Body of pancreas (tissue), 4 donors: ENCODE measurements at regions not wholly inside any gene's neighbourhood (a gene's known extent, or its start where the extent isn't known, plus 50 kb on each side); places are given as distances from the start of the nearest gene placed in this dataset.
"Not testable (repeated sequence)": the region's sequence is repeated elsewhere in the genome, so short reads cannot be mapped to it uniquely, and the experiment has no call there.

Experiments used
- ATAC-seq: fragments of 150-250 bp; one replicate; pipeline ENCODE4 v1.9.1; 2016
- DNase-seq, 4 donors: peaks; one replicate each; pipeline ENCODE4 v3.0.0-alpha.2; 2019
- H3K27ac ChIP-seq, 4 donors: fragments of 200-600 bp; sonication (generic); 1 replicate in 3 of 4; 2 replicates in 1 of 4; pipeline versions ENCODE4 v1.5.1 to v1.6.1; 2016 to 2019; ENCODE audit warnings: mild to moderate bottlenecking in 1 of 4, mixed read lengths in 1 of 4, moderate library complexity in 1 of 4
- H3K27me3 ChIP-seq, 2 donors: fragments of 200-600 bp; sonication (generic); one replicate each; pipeline ENCODE4 v1.6.0; 2016; ENCODE audit warnings: mild to moderate bottlenecking in 1 of 2
- H3K36me3 ChIP-seq, 2 donors: fragments of 200-600 bp; sonication (generic); replicated peaks in 1 of 2; 2 replicates each; pipeline ENCODE4 v1.5.1; 2016; ENCODE audit warnings: low read depth in 2 of 2; ENCODE audit not compliant: insufficient read depth in 1 of 2
- H3K4me1 ChIP-seq: fragments of 200-600 bp; sonication (generic); one replicate; pipeline ENCODE4 v1.6.0; 2016
- H3K4me3 ChIP-seq, 2 donors: fragments of 200-600 bp; sonication (generic); 1 replicate in 1 of 2; 2 replicates in 1 of 2; pipeline ENCODE4 v1.5.1; 2016 to 2019
- H3K9me3 ChIP-seq, 3 donors: fragments of 200-600 bp; sonication (generic); 1 replicate in 2 of 3; 2 replicates in 1 of 3; pipeline ENCODE4 v1.5.1; 2016
- CTCF ChIP-seq, 7 experiments: fragments of 450-650 bp in 4 of 7; fragments of 200-600 bp in 3 of 7; sonication (generic) in 3 of 7; IDR thresholded peaks; one replicate each; pipeline ENCODE4 v1.5.1; 2016 to 2019; ENCODE audit warnings: antibody characterized with exemption in 7 of 7
- POLR2A ChIP-seq, 3 donors: fragments of 450-650 bp; IDR thresholded peaks; one replicate each; pipeline ENCODE4 v1.6.1; 2016; ENCODE audit warnings: antibody characterized with exemption in 3 of 3, mild to moderate bottlenecking in 2 of 3
- WGBS, 2 donors: methylation state at CpG; one replicate each; pipeline ENCODE4 v1.1.5; 2017; 5-methylcytosine and 5-hydroxymethylcytosine counted together
- intact Hi-C: fragments of 100-400 bp; cut with DNase I; formaldehyde crosslinking; loops from one replicate; pipeline ENCODE4 v1.15.1; 2023

- 57 to 58% methylated on average over 4 of the region's 4 CpGs for WGBS, 2 donors
- H3K36me3 ChIP-seq: no peaks in the 10 kb centered on the region
- no peak for TF ChIP-seq CTCF (IDR thresholded peaks at IDR 0.05)
- TF ChIP-seq POLR2A (IDR thresholded peaks at IDR 0.05): no peak
- no peaks in the 10 kb centered on the region for H3K4me1 ChIP-seq
- H3K9me3 ChIP-seq: no peaks in the 10 kb centered on the region
- intact Hi-C loops: no loop called here
- no peak for DNase-seq
- no peak for ATAC-seq
- H3K27ac ChIP-seq: no peak overlapping the region
- no peak overlapping the region for H3K4me3 ChIP-seq
- H3K27me3 ChIP-seq: no peaks in the 10 kb centered on the region
These were observed 859.9 kb upstream of the ATXN7L3B start for GRCh38 chr12:73677520-73678291.

GRCh38 chr12:73678335-73678734 lies 859.3 kb upstream of the ATXN7L3B start:
- ATAC-seq: no peak
- H3K27ac ChIP-seq: no peak overlapping the region
- no peaks in the 10 kb centered on the region for H3K9me3 ChIP-seq

GRCh38 chr12:73699318-73699717 lies 838.3 kb upstream of the ATXN7L3B start:
- no peak for ATAC-seq
- Histone ChIP-seq H3K4me1 (no peaks in the 10 kb centered on the region), H3K36me3 (no peaks in the 10 kb centered on the region), H3K9me3 (no peaks in the 10 kb centered on the region), H3K27me3 (no peaks in the 10 kb centered on the region), H3K27ac (no peak overlapping the region), H3K4me3 (no peak overlapping the region)
- TF ChIP-seq POLR2A (IDR thresholded peaks at IDR 0.05) (no peak), CTCF (IDR thresholded peaks at IDR 0.05) (no peak)
- intact Hi-C loops: no loop called here
- 49 to 51% methylated on average over 1 of the region's 1 CpG for WGBS, 2 donors
- no peak for DNase-seq

More at GRCh38 chr12:73678335-73678734, 859.3 kb upstream of the ATXN7L3B start:
- Histone ChIP-seq H3K4me1 (no peaks in the 10 kb centered on the region), H3K36me3 (no peaks in the 10 kb centered on the region), H3K4me3 (no peak overlapping the region), H3K27me3 (no peaks in the 10 kb centered on the region)
- DNase-seq: no peak
- 73 to 79% methylated on average over 3 of the region's 3 CpGs for WGBS, 2 donors
- intact Hi-C loops: no loop called here
- no peak for TF ChIP-seq POLR2A (IDR thresholded peaks at IDR 0.05)
- no peak for TF ChIP-seq CTCF (IDR thresholded peaks at IDR 0.05)

- Histone ChIP-seq H3K27me3 (no peaks in the 10 kb centered on the region), H3K4me3 (no peak overlapping the region), H3K9me3 (no peaks in the 10 kb centered on the region), H3K27ac (no peak overlapping the region), H3K4me1 (no peaks in the 10 kb centered on the region), H3K36me3 (no peaks in the 10 kb centered on the region)
- WGBS, 2 donors: 52 to 73% methylated on average over 2 of the region's 2 CpGs
- ATAC-seq (no peak), DNase-seq (no peak)
- intact Hi-C loops: no loop called here
- TF ChIP-seq CTCF (IDR thresholded peaks at IDR 0.05): no peak
- no peak for TF ChIP-seq POLR2A (IDR thresholded peaks at IDR 0.05)
These were observed 823.0 kb upstream of the ATXN7L3B start for GRCh38 chr12:73714655-73715054.

GRCh38 chr12:73716143-73716542 lies 821.5 kb upstream of the ATXN7L3B start:
- ATAC-seq, intact Hi-C loops, H3K27ac ChIP-seq, H3K9me3 ChIP-seq, H3K36me3 ChIP-seq, H3K27me3 ChIP-seq, DNase-seq, H3K4me3 ChIP-seq, H3K4me1 ChIP-seq: not testable (repeated sequence)
- WGBS, 2 donors: 59 to 65% methylated on average over 2 of the region's 2 CpGs
